Liver (tissue), 8 donors: ENCODE measurements at regions not wholly inside any gene's neighbourhood (a gene's known extent, or its start where the extent isn't known, plus 50 kb on each side); places are given as distances from the start of the nearest gene placed in this dataset.

ENCODE experiments used
- DNase-seq: peaks from one replicate; pipeline ENCODE4 v3.0.0-alpha.2; 2017; ENCODE audit warnings: low spot score
- H3K27ac ChIP-seq, 2 donors: one replicate each; pipeline ENCODE4 v1.7.0; 2013; ENCODE audit warnings: inconsistent platforms in 2 of 2, low read length in 2 of 2, control low read depth in 1 of 2, low read depth in 1 of 2, mild to moderate bottlenecking in 1 of 2
- H3K27me3 ChIP-seq, 4 donors: one replicate each; pipeline versions ENCODE4 v1.6.1 to v1.7.0; 2013; ENCODE audit warnings: low read length in 3 of 4, inconsistent platforms in 1 of 4, mild to moderate bottlenecking in 1 of 4, moderate library complexity in 1 of 4; ENCODE audit not compliant: control insufficient read depth in 4 of 4, insufficient read depth in 4 of 4
- H3K36me3 ChIP-seq, 4 donors: one replicate each; pipeline versions ENCODE4 v1.6.1 to v1.7.0; 2013; ENCODE audit warnings: low read length in 3 of 4, mild to moderate bottlenecking in 3 of 4, low read depth in 1 of 4, moderate library complexity in 1 of 4; ENCODE audit not compliant: control insufficient read depth in 4 of 4, insufficient read depth in 3 of 4
- H3K4me1 ChIP-seq, 4 donors: one replicate each; pipeline versions ENCODE4 v1.6.1 to v1.7.0; 2013; ENCODE audit warnings: low read length in 3 of 4, mild to moderate bottlenecking in 3 of 4, moderate library complexity in 1 of 4; ENCODE audit not compliant: control insufficient read depth in 4 of 4, insufficient read depth in 4 of 4
- H3K4me3 ChIP-seq, 3 donors: one replicate each; pipeline versions ENCODE4 v1.6.1 to v1.7.0; 2013; ENCODE audit warnings: low read length in 3 of 3, control low read depth in 1 of 3, low read depth in 1 of 3, mild to moderate bottlenecking in 1 of 3
- H3K9ac ChIP-seq, 2 donors: one replicate each; pipeline ENCODE4 v1.7.0; 2013; ENCODE audit warnings: low read length in 2 of 2, mild to moderate bottlenecking in 2 of 2, moderate library complexity in 2 of 2, control low read depth in 1 of 2, low read depth in 1 of 2
- H3K9me3 ChIP-seq, 4 donors: one replicate each; pipeline versions ENCODE4 v1.6.1 to v1.7.0; 2013; ENCODE audit warnings: low read length in 3 of 4; ENCODE audit not compliant: control insufficient read depth in 4 of 4
- EGR1 ChIP-seq, 2 donors: IDR thresholded peaks; 2 replicates each; pipeline ENCODE4 v1.6.1; 2016 to 2018; ENCODE audit warnings: antibody characterized with exemption in 2 of 2, low read depth in 2 of 2
- FOXA1 ChIP-seq: IDR thresholded peaks from 2 replicates; pipeline ENCODE4 v1.6.1; 2016; ENCODE audit warnings: antibody characterized with exemption
- FOXA2 ChIP-seq: IDR thresholded peaks from 2 replicates; pipeline ENCODE4 v1.6.1; 2016; ENCODE audit warnings: antibody characterized with exemption
- HNF4A ChIP-seq, 2 donors: conservative IDR thresholded peaks; 2 replicates each; pipeline ENCODE4 v1.6.1; 2016; ENCODE audit warnings: antibody characterized with exemption in 2 of 2, mild to moderate bottlenecking in 2 of 2
- HNF4G ChIP-seq: IDR thresholded peaks from 2 replicates; pipeline ENCODE4 v1.6.1; 2016; ENCODE audit warnings: antibody characterized with exemption
- JUND ChIP-seq, 2 donors: IDR thresholded peaks; 2 replicates each; pipeline ENCODE4 v1.6.1; 2016; ENCODE audit warnings: antibody characterized with exemption in 2 of 2
- NR2F2 ChIP-seq: IDR thresholded peaks from 2 replicates; pipeline ENCODE4 v1.6.1; 2016; ENCODE audit warnings: antibody characterized with exemption
- RAD21 ChIP-seq, 2 donors: IDR thresholded peaks; 2 replicates each; pipeline ENCODE4 v1.6.1; 2016; ENCODE audit warnings: antibody characterized with exemption in 2 of 2, mild to moderate bottlenecking in 2 of 2
- REST ChIP-seq: IDR thresholded peaks from 2 replicates; pipeline ENCODE4 v1.6.1; 2016; ENCODE audit warnings: antibody characterized with exemption, mild to moderate bottlenecking
- RXRA ChIP-seq, 2 donors: IDR thresholded peaks; 2 replicates each; pipeline ENCODE4 v1.6.1; 2017 to 2018; ENCODE audit warnings: antibody characterized with exemption in 2 of 2, mild to moderate bottlenecking in 1 of 2
- SP1 ChIP-seq: IDR thresholded peaks from 2 replicates; pipeline ENCODE4 v1.6.1; 2018; ENCODE audit warnings: antibody characterized with exemption, mild to moderate bottlenecking
- TAF1 ChIP-seq: conservative IDR thresholded peaks from 2 replicates; pipeline ENCODE4 v1.6.1; 2016; ENCODE audit warnings: antibody characterized with exemption, mild to moderate bottlenecking
- YY1 ChIP-seq: IDR thresholded peaks from 2 replicates; pipeline ENCODE4 v1.6.1; 2016; ENCODE audit warnings: antibody characterized with exemption, mild to moderate bottlenecking
- ZBTB33 ChIP-seq: IDR thresholded peaks from 2 replicates; pipeline ENCODE4 v1.6.1; 2016; ENCODE audit warnings: antibody characterized with exemption
- WGBS: extraction: QIAGEN DNeasy Blood & Tissue Kit; methylation state at CpG from one replicate; pipeline ENCODE4 v1.1.7; 2013; 5-methylcytosine and 5-hydroxymethylcytosine counted together
- TF ChIP-seq, protein P1 (sequence below): fragments of 150-350 bp; IDR thresholded peaks from 2 replicates; pipeline ENCODE4 v1.5.1; 2017; ENCODE audit warnings: improper control_type of control experiment, low read depth, low read length; ENCODE audit not compliant: missing input control
- TF ChIP-seq, protein P2 (sequence below): IDR thresholded peaks from 2 replicates; pipeline ENCODE4 v1.6.1; 2016; ENCODE audit warnings: antibody characterized with exemption
- donor health status: healthy.
- donor health status: healthy.
- donor health status: healthy.
- donor health status: healthy.
- donor health status: healthy.

- 95% methylated on average over 14 of the region's 14 CpGs for WGBS
Measured at GRCh38 chr2:241977557-241978300, 108.2 kb downstream of the RTP5 start.

More at GRCh38 chr2:241977557-241978300, 108.2 kb downstream of the RTP5 start:
- no peak overlapping the region for H3K4me3 ChIP-seq
- H3K27ac ChIP-seq = no peak overlapping the region
- H3K36me3 ChIP-seq = peaks cover 0 to 2% (median under 1%) of the 10 kb centered on the region in 4 donors
- H3K9me3 ChIP-seq = no peaks in the 10 kb centered on the region
- TF ChIP-seq SP1 (no peak), YY1 (no peak), RXRA (IDR thresholded peaks at IDR 0.05) (no peak), HNF4G (no peak), JUND (IDR thresholded peaks at IDR 0.05) (no peak), FOXA2 (no peak), TAF1 (no peak), NR2F2 (no peak), FOXA1 (no peak), EGR1 (IDR thresholded peaks at IDR 0.05; ENCODE audit: low read depth in 2 of 2) (no peak), HNF4A (conservative IDR thresholded peaks at IDR 0.05) (no peak), RAD21 (IDR thresholded peaks at IDR 0.05) (no peak), ZBTB33 (no peak), REST (no peak)
- TF ChIP-seq, protein P1, sequence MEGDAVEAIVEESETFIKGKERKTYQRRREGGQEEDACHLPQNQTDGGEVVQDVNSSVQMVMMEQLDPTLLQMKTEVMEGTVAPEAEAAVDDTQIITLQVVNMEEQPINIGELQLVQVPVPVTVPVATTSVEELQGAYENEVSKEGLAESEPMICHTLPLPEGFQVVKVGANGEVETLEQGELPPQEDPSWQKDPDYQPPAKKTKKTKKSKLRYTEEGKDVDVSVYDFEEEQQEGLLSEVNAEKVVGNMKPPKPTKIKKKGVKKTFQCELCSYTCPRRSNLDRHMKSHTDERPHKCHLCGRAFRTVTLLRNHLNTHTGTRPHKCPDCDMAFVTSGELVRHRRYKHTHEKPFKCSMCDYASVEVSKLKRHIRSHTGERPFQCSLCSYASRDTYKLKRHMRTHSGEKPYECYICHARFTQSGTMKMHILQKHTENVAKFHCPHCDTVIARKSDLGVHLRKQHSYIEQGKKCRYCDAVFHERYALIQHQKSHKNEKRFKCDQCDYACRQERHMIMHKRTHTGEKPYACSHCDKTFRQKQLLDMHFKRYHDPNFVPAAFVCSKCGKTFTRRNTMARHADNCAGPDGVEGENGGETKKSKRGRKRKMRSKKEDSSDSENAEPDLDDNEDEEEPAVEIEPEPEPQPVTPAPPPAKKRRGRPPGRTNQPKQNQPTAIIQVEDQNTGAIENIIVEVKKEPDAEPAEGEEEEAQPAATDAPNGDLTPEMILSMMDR = no peak
- TF ChIP-seq, protein P2, sequence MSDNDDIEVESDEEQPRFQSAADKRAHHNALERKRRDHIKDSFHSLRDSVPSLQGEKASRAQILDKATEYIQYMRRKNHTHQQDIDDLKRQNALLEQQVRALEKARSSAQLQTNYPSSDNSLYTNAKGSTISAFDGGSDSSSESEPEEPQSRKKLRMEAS = no peak
- no peaks in the 10 kb centered on the region for H3K27me3 ChIP-seq
- DNase-seq = no peak
- no peak overlapping the region for H3K9ac ChIP-seq
- H3K4me1 ChIP-seq = no peaks in the 10 kb centered on the region
